Esophagus muscularis mucosa (tissue), 4 donors: ENCODE measurements at regions not wholly inside any gene's neighbourhood (a gene's known extent, or its start where the extent isn't known, plus 50 kb on each side); places are given as distances from the start of the nearest gene placed in this dataset.

Source experiments
- DNase-seq: peaks from one replicate; pipeline ENCODE4 v3.0.0-alpha.2; 2017; ENCODE audit errors: extremely low spot score
- H3K27ac ChIP-seq, 4 donors: fragments of 200-600 bp; sonication (generic); replicated peaks in 1 of 4; 1 replicate in 3 of 4; 2 replicates in 1 of 4; pipeline ENCODE4 v1.5.1; 2016 to 2019; ENCODE audit warnings: mild to moderate bottlenecking in 1 of 4
- H3K27me3 ChIP-seq, 4 donors: fragments of 200-600 bp; sonication (generic); one replicate each; pipeline versions ENCODE4 v1.5.1 to v1.6.0; 2016 to 2019
- H3K36me3 ChIP-seq, 4 donors: fragments of 200-600 bp; sonication (generic); one replicate each; pipeline ENCODE4 v1.5.1; 2016 to 2019
- H3K4me1 ChIP-seq, 4 donors: fragments of 200-600 bp; sonication (generic); one replicate each; pipeline ENCODE4 v1.5.1; 2016 to 2019
- H3K4me3 ChIP-seq, 4 donors: fragments of 200-600 bp; sonication (generic); 1 replicate in 2 of 4; 2 replicates in 2 of 4; pipeline ENCODE4 v1.5.1; 2016 to 2019; ENCODE audit warnings: mild to moderate bottlenecking in 4 of 4, moderate library complexity in 1 of 4
- H3K9me3 ChIP-seq, 4 donors: fragments of 200-600 bp; sonication (generic); 1 replicate in 3 of 4; 2 replicates in 1 of 4; pipeline ENCODE4 v1.5.1; 2016 to 2019
- CTCF ChIP-seq, 3 experiments: fragments of 200-600 bp in 2 of 3; fragments of 450-650 bp in 1 of 3; sonication (generic) in 2 of 3; IDR thresholded peaks; one replicate each; pipeline ENCODE4 v1.5.1; 2017 to 2019; ENCODE audit warnings: antibody characterized with exemption in 3 of 3, mild to moderate bottlenecking in 2 of 3, moderate library complexity in 1 of 3
- EP300 ChIP-seq: sonication (generic); formaldehyde crosslinking; IDR thresholded peaks from one replicate; pipeline ENCODE4 v1.6.1; 2017; ENCODE audit warnings: antibody characterized with exemption
- POLR2A ChIP-seq: fragments of 450-650 bp; IDR thresholded peaks from one replicate; pipeline ENCODE4 v1.6.1; 2017; ENCODE audit warnings: antibody characterized with exemption, moderate library complexity, mild to moderate bottlenecking, low read depth
- POLR2AphosphoS5 ChIP-seq, 2 donors: sonication (generic); formaldehyde crosslinking; IDR thresholded peaks; one replicate each; pipeline ENCODE4 v1.6.1; 2017; ENCODE audit warnings: antibody characterized with exemption in 2 of 2
- WGBS: methylation state at CpG from one replicate; pipeline ENCODE4 v1.1.5; 2018; 5-methylcytosine and 5-hydroxymethylcytosine counted together
- intact Hi-C: fragments of 100-400 bp; cut with DNase I; formaldehyde crosslinking; loops from one replicate; pipeline ENCODE4 v1.15.1; 2023

- no peak for TF ChIP-seq EP300
- TF ChIP-seq CTCF (IDR thresholded peaks at IDR 0.05), result no peak
- no peak for TF ChIP-seq POLR2AphosphoS5 (IDR thresholded peaks at IDR 0.05)
- no peak for TF ChIP-seq POLR2A
- no peak overlapping the region for H3K27ac ChIP-seq
- no peaks in the 10 kb centered on the region for H3K27me3 ChIP-seq
- H3K9me3 ChIP-seq, result no peaks in the 10 kb centered on the region
- H3K36me3 ChIP-seq, result no peaks in the 10 kb centered on the region
- intact Hi-C loops, result no loop called here
- no peak for DNase-seq
- H3K4me1 ChIP-seq, result no peaks in the 10 kb centered on the region
- no peak overlapping the region for H3K4me3 ChIP-seq
Observed at GRCh38 chr3:102074946-102075345, 225.6 kb downstream of the NFKBIZ start.

GRCh38 chr3:102078401-102078800 lies 229.1 kb downstream of the NFKBIZ start:
- Histone ChIP-seq H3K9me3 (no peaks in the 10 kb centered on the region), H3K4me1 (no peaks in the 10 kb centered on the region), H3K36me3 (no peaks in the 10 kb centered on the region), H3K4me3 (no peak overlapping the region), H3K27ac (no peak overlapping the region), H3K27me3 (no peaks in the 10 kb centered on the region)
- intact Hi-C loops, result no loop called here
- 84% methylated on average over 3 of the region's 3 CpGs for WGBS
- no peak for TF ChIP-seq CTCF (IDR thresholded peaks at IDR 0.05)
- TF ChIP-seq POLR2A, result no peak
- no peak for TF ChIP-seq POLR2AphosphoS5 (IDR thresholded peaks at IDR 0.05)
- no peak for DNase-seq

- peaks cover 0 to 5% (median 0%) of the 10 kb centered on the region in 4 donors for H3K4me1 ChIP-seq
- H3K4me3 ChIP-seq, result no peak overlapping the region
- WGBS, result 74% methylated on average over 8 of the region's 8 CpGs
- TF ChIP-seq POLR2AphosphoS5 (IDR thresholded peaks at IDR 0.05) (no peak), CTCF (IDR thresholded peaks at IDR 0.05) (no peak), EP300 (no peak), POLR2A (no peak)
- H3K27me3 ChIP-seq, result no peaks in the 10 kb centered on the region
- no peak overlapping the region for H3K27ac ChIP-seq
- no peaks in the 10 kb centered on the region for H3K9me3 ChIP-seq
- no peaks in the 10 kb centered on the region for H3K36me3 ChIP-seq
- intact Hi-C loops, result no loop called here
- no peak for DNase-seq
Observed at GRCh38 chr3:102078854-102079808, 229.8 kb downstream of the NFKBIZ start.

- no peaks in the 10 kb centered on the region for H3K27me3 ChIP-seq
- no peaks in the 10 kb centered on the region for H3K9me3 ChIP-seq
- TF ChIP-seq POLR2A, result no peak
- WGBS, result 92% methylated on average over 2 of the region's 2 CpGs
- no peaks in the 10 kb centered on the region for H3K36me3 ChIP-seq
- DNase-seq, result no peak
- intact Hi-C loops, result no loop called here
- peaks cover 0 to 10% (median 0%) of the 10 kb centered on the region in 4 donors for H3K4me1 ChIP-seq
- no peak overlapping the region for H3K4me3 ChIP-seq
- no peak overlapping the region for H3K27ac ChIP-seq
Observed at GRCh38 chr3:102079809-102080197, 230.5 kb downstream of the NFKBIZ start.

GRCh38 chr3:102081572-102082289 lies 232.4 kb downstream of the NFKBIZ start:
- Histone ChIP-seq H3K27me3 (no peaks in the 10 kb centered on the region), H3K4me1 (peaks cover 0 to 28% (median 8%) of the 10 kb centered on the region in 4 donors), H3K9me3 (no peaks in the 10 kb centered on the region), H3K36me3 (no peaks in the 10 kb centered on the region), H3K4me3 (no peak overlapping the region), H3K27ac (no peak overlapping the region)
- intact Hi-C loops, result no loop called here
- no peak for DNase-seq
- TF ChIP-seq EP300, result no peak
- 58% methylated on average over 3 of the region's 3 CpGs for WGBS
